Parathyroid adenoma (tissue), 2 donors: ENCODE measurements at regions not wholly inside any gene's neighbourhood (a gene's known extent, or its start where the extent isn't known, plus 50 kb on each side); places are given as distances from the start of the nearest gene placed in this dataset.

Source experiments
- H2AFZ ChIP-seq: fragments of 300-600 bp; sonication (generic); one replicate; pipeline ENCODE4 v1.7.0; 2017; ENCODE audit warnings: antibody characterized with exemption, mild to moderate bottlenecking
- H3K27ac ChIP-seq: fragments of 300-600 bp; sonication (generic); one replicate; pipeline ENCODE4 v1.7.0; 2017
- H3K27me3 ChIP-seq: fragments of 300-600 bp; sonication (generic); one replicate; pipeline ENCODE4 v1.7.0; 2017; ENCODE audit warnings: low read length; ENCODE audit not compliant: control insufficient read depth, insufficient read depth
- H3K36me3 ChIP-seq: fragments of 300-600 bp; sonication (generic); one replicate; pipeline ENCODE4 v1.7.0; 2017; ENCODE audit warnings: low read length; ENCODE audit not compliant: control insufficient read depth, insufficient read depth
- H3K4me1 ChIP-seq: fragments of 300-600 bp; sonication (generic); one replicate; pipeline ENCODE4 v1.7.0; 2017; ENCODE audit warnings: control low read depth
- H3K4me2 ChIP-seq: fragments of 300-600 bp; sonication (generic); one replicate; pipeline ENCODE4 v1.7.0; 2017; ENCODE audit warnings: low read length
- H3K4me3 ChIP-seq: fragments of 300-600 bp; sonication (generic); one replicate; pipeline ENCODE4 v1.7.0; 2017; ENCODE audit warnings: low read depth, low read length
- H3K79me2 ChIP-seq: fragments of 300-600 bp; sonication (generic); one replicate; pipeline ENCODE4 v1.7.0; 2017; ENCODE audit warnings: control low read depth
- H3K9ac ChIP-seq: fragments of 300-600 bp; sonication (generic); one replicate; pipeline ENCODE4 v1.7.0; 2017; ENCODE audit warnings: mild to moderate bottlenecking
- H3K9me3 ChIP-seq: fragments of 300-600 bp; sonication (generic); one replicate; pipeline ENCODE4 v1.7.0; 2017; ENCODE audit warnings: low read length; ENCODE audit not compliant: control insufficient read depth
- CTCF ChIP-seq: fragments of 300-600 bp; sonication (generic); IDR thresholded peaks from one replicate; pipeline ENCODE4 v1.7.0; 2017; ENCODE audit warnings: antibody characterized with exemption, mild to moderate bottlenecking
- donor health status: primary hyperparathyroidism.

- no peaks in the 10 kb centered on the region for H3K4me1 ChIP-seq
- no peaks in the 10 kb centered on the region for H3K79me2 ChIP-seq
- H3K4me3 ChIP-seq, result no peak overlapping the region
- H3K9ac ChIP-seq, result no peak overlapping the region
- no peaks in the 10 kb centered on the region for H3K9me3 ChIP-seq
- H3K4me2 ChIP-seq, result no peak overlapping the region
- no peak overlapping the region for H2AFZ ChIP-seq
- no peak for TF ChIP-seq CTCF
- H3K27me3 ChIP-seq, result no peaks in the 10 kb centered on the region
- H3K27ac ChIP-seq, result no peak overlapping the region
- H3K36me3 ChIP-seq, result no peaks in the 10 kb centered on the region
Measured at GRCh38 chr19:31451686-31452330, 102.6 kb upstream of the TSHZ3 start.

- Histone ChIP-seq H3K9ac (no peak overlapping the region), H3K27ac (no peak overlapping the region), H3K4me3 (no peak overlapping the region), H3K36me3 (no peaks in the 10 kb centered on the region), H2AFZ (no peak overlapping the region), H3K4me1 (no peaks in the 10 kb centered on the region), H3K4me2 (no peak overlapping the region), H3K79me2 (no peaks in the 10 kb centered on the region), H3K9me3 (no peaks in the 10 kb centered on the region), H3K27me3 (no peaks in the 10 kb centered on the region)
- TF ChIP-seq CTCF, result no peak
Measured at GRCh38 chr19:31459430-31459829, 110.2 kb upstream of the TSHZ3 start.

- Histone ChIP-seq H3K9ac (no peak overlapping the region), H3K27me3 (no peaks in the 10 kb centered on the region), H3K4me3 (no peak overlapping the region), H3K36me3 (no peaks in the 10 kb centered on the region), H2AFZ (no peak overlapping the region), H3K4me2 (no peak overlapping the region), H3K27ac (no peak overlapping the region), H3K9me3 (no peaks in the 10 kb centered on the region), H3K4me1 (no peaks in the 10 kb centered on the region), H3K79me2 (no peaks in the 10 kb centered on the region)
- no peak for TF ChIP-seq CTCF
Measured at GRCh38 chr19:31461814-31462539, 112.7 kb upstream of the TSHZ3 start.

- H3K27me3 ChIP-seq, result no peaks in the 10 kb centered on the region
- no peak overlapping the region for H3K9ac ChIP-seq
- H3K36me3 ChIP-seq, result no peaks in the 10 kb centered on the region
- no peak overlapping the region for H2AFZ ChIP-seq
- no peaks in the 10 kb centered on the region for H3K4me1 ChIP-seq
- H3K79me2 ChIP-seq, result no peaks in the 10 kb centered on the region
- no peak overlapping the region for H3K4me2 ChIP-seq
- H3K4me3 ChIP-seq, result no peak overlapping the region
- TF ChIP-seq CTCF, result no peak
- H3K27ac ChIP-seq, result no peak overlapping the region
- no peaks in the 10 kb centered on the region for H3K9me3 ChIP-seq
Measured at GRCh38 chr19:31470229-31470939, 121.1 kb upstream of the TSHZ3 start.
